PFSK-1 (cell line): ENCODE measurements at regions not wholly inside any gene's neighbourhood (a gene's known extent, or its start where the extent isn't known, plus 50 kb on each side); places are given as distances from the start of the nearest gene placed in this dataset.

Experiments used
- POLR2AphosphoS5 ChIP-seq: IDR thresholded peaks from 2 replicates; pipeline ENCODE4 v1.6.1; 2012; ENCODE audit warnings: low read depth, mild to moderate bottlenecking, control low read depth, low read length, moderate library complexity
- SIN3A ChIP-seq: IDR thresholded peaks from 2 replicates; pipeline ENCODE4 v1.6.1; 2012; ENCODE audit warnings: mild to moderate bottlenecking, low read length, moderate library complexity, borderline replicate concordance; ENCODE audit not compliant: insufficient read depth

GRCh38 chr1:185512442-185512841 is 195.4 kb upstream of the IVNS1ABP start:
- TF ChIP-seq POLR2AphosphoS5 (no peak), SIN3A (no peak)
